ENCODE measurements at regions not wholly inside any gene's neighbourhood (a gene's known extent, or its start where the extent isn't known, plus 50 kb on each side); places are given as distances from the start of the nearest gene placed in this dataset.
A peak's percentile ranks its signal among the peaks of the same experiment; 100 is the strongest.

DNA sequence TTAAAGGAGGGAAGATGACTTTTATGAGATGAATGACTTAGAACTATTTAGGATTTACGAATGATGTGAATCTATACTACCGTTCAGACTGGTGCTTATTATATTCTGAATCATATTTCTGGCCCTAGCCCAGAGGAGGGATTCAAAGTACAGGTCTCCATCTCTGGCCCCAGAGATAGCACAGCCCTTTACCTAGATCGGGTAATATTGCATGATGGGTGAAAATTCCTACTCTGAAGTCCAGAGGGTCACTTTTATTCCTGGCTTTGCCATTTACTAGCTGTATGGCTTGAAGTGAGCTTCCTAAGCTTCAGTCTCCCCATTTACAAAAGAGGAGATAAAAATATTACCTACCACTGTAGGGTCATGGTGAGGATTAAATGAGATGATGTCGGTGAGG is 135.8 kb upstream of the OSR1 start:
- Histone ChIP-seq H3K4me3 (ENCODE audit: low read depth, low read length) (no peak overlapping the region), H3K36me3 (ENCODE audit: control insufficient read depth, insufficient read depth, low read length) (no peaks in the 10 kb centered on the region), H3K27me3 (ENCODE audit: control insufficient read depth, insufficient read depth, low read length) (no peaks in the 10 kb centered on the region), H3K4me1 (ENCODE audit: control insufficient read depth, insufficient read depth, low read length) (no peaks in the 10 kb centered on the region), H3K9me3 (ENCODE audit: control insufficient read depth, insufficient read depth, low read length) (no peaks in the 10 kb centered on the region), H3K27ac (ENCODE audit: low read depth, low read length) (no peak overlapping the region)
- WGBS (ENCODE audit: insufficient coverage): 100% methylated on average over 1 of the region's 4 CpGs
- DNase-seq (ENCODE audit: low read depth in 4 of 6, low spot score in 6 of 6): no peak

DNA sequence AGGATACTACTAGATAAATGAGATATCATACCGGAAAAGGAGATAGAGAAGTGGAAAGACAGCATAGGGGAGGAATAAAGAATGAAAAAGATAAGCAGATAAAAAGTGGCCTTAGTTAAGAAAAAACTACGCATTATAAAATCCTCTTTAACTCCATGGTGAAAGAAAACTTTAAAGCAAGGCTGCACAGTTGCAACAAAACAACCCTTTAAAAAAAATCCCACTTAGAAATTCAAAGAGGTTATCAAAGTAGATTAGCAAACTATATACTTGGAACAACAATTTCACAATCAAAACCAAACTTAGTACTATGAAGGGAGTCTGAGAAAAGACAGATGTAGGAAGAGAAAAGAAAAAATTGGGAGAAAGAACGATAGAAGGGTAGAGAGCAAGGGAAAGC is 133.4 kb upstream of the OSR1 start:
- H3K27ac ChIP-seq (ENCODE audit: low read depth, low read length): no peak overlapping the region
- no CpG with 5 or more reads among the region's 3 CpGs for WGBS (ENCODE audit: insufficient coverage)
- H3K9me3 ChIP-seq (ENCODE audit: control insufficient read depth, insufficient read depth, low read length): no peaks in the 10 kb centered on the region
- no peaks in the 10 kb centered on the region for H3K36me3 ChIP-seq (ENCODE audit: control insufficient read depth, insufficient read depth, low read length)
- DNase-seq (ENCODE audit: low read depth in 4 of 6, low spot score in 6 of 6): no peak
- H3K4me1 ChIP-seq (ENCODE audit: control insufficient read depth, insufficient read depth, low read length): no peaks in the 10 kb centered on the region
- no peaks in the 10 kb centered on the region for H3K27me3 ChIP-seq (ENCODE audit: control insufficient read depth, insufficient read depth, low read length)
- H3K4me3 ChIP-seq (ENCODE audit: low read depth, low read length): no peak overlapping the region

DNA sequence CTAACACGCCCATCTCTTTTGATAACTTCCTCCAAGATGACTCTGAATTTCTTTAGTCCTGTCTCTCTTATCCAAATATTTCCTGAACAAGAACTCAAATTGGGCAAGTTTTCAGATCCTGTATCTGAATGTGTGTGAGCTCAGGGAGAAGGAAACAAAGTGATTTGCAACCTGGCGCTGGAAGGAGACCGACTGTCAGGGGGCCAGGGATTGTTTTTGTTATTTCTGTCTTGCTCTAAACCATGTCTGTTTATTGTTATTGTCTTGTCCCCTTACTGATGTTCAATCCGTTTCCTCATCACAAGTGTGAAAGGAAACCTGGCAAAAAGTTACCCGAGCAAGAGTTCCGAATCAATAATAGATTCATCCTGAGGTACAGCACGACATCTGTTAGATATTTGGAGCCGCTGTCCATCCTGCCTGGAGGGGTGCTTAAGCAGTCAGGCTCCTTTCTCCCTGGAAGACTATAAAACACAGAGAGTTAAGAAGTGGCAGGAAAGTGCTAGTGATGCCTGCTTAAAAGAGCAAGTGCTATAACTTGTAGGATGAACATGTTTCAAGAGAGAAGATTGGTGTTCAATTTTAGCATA is 132.5 kb upstream of the OSR1 start:
- Histone ChIP-seq H3K4me1 (ENCODE audit: control insufficient read depth, insufficient read depth, low read length) (no peaks in the 10 kb centered on the region), H3K4me3 (ENCODE audit: low read depth, low read length) (no peak overlapping the region), H3K36me3 (ENCODE audit: control insufficient read depth, insufficient read depth, low read length) (no peaks in the 10 kb centered on the region), H3K27ac (ENCODE audit: low read depth, low read length) (no peak overlapping the region), H3K9me3 (ENCODE audit: control insufficient read depth, insufficient read depth, low read length) (no peaks in the 10 kb centered on the region), H3K27me3 (ENCODE audit: control insufficient read depth, insufficient read depth, low read length) (no peaks in the 10 kb centered on the region)
- peak in 1 of 6 donors; percentile 19 for DNase-seq (ENCODE audit: low read depth in 4 of 6, low spot score in 6 of 6)
- 36% methylated on average over 4 of the region's 8 CpGs for whole genome bisulfite sequencing (ENCODE audit: insufficient coverage)

DNA sequence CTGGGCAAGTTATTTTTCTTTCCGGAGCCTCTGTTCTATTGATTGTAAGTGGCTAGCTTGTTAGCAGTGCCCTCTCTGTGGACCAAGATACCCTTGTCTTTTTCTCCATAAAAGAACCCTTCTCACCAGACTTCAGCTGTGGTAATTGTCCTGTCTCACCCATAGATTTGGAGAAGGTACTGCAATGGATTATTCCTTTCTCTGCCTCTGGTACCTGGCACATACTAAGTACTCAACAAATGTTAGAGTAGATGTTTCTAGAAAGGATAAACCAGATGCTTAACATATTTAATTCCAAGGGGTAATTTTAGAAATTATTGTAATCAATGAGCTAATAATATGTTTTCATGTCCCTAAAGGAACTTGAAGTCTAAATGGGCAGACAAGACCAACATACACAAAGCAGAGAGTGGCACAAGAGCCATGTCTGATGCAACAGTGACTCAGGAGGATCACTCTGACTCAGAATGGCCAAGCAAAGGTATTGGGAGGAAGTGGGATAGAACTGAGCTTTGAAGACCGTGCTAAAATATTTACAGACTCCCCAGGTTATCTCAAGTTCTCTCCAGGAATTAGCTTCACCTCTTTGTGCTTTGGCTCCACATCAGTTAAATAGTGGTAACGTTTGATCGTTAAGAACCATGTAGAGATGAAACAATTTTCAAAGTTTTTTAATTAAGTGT is 129.7 kb upstream of the OSR1 start:
- no peaks in the 10 kb centered on the region for H3K4me1 ChIP-seq (ENCODE audit: control insufficient read depth, insufficient read depth, low read length)
- no CpG with 5 or more reads among the region's 4 CpGs for WGBS (ENCODE audit: insufficient coverage)
- H3K27ac ChIP-seq (ENCODE audit: low read depth, low read length): no peak overlapping the region
- no peak overlapping the region for H3K4me3 ChIP-seq (ENCODE audit: low read depth, low read length)
- DNase-seq (ENCODE audit: low read depth in 4 of 6, low spot score in 6 of 6): no peak
- H3K27me3 ChIP-seq (ENCODE audit: control insufficient read depth, insufficient read depth, low read length): no peaks in the 10 kb centered on the region
- no peaks in the 10 kb centered on the region for H3K36me3 ChIP-seq (ENCODE audit: control insufficient read depth, insufficient read depth, low read length)
- no peaks in the 10 kb centered on the region for H3K9me3 ChIP-seq (ENCODE audit: control insufficient read depth, insufficient read depth, low read length)

DNA sequence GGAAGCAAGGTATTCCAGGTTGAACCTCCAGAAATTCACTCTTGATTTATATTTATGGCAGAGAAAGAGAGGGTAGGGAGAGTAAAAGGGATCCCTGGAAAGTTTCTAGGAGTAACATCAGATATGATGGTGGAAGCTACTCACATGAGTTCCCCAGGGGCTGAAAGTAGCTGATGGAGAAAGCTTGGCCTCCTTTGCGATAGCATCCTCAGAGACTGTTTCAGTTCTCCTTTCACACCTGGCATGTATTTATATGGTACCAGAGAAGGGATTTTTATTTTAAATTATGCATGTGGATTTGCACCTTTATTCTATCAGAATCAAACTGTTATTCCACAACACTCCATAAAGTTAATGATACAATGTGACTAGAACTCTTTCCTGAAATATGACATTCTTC is 126.3 kb upstream of the OSR1 start:
- Histone ChIP-seq H3K27ac (ENCODE audit: low read depth, low read length) (no peak overlapping the region), H3K4me3 (ENCODE audit: low read depth, low read length) (no peak overlapping the region), H3K4me1 (ENCODE audit: control insufficient read depth, insufficient read depth, low read length) (no peaks in the 10 kb centered on the region), H3K27me3 (ENCODE audit: control insufficient read depth, insufficient read depth, low read length) (no peaks in the 10 kb centered on the region), H3K9me3 (ENCODE audit: control insufficient read depth, insufficient read depth, low read length) (no peaks in the 10 kb centered on the region), H3K36me3 (ENCODE audit: control insufficient read depth, insufficient read depth, low read length) (no peaks in the 10 kb centered on the region)
- WGBS (ENCODE audit: insufficient coverage): no CpG with 5 or more reads among the region's 1 CpG
- no peak for DNase-seq (ENCODE audit: low read depth in 4 of 6, low spot score in 6 of 6)

DNA sequence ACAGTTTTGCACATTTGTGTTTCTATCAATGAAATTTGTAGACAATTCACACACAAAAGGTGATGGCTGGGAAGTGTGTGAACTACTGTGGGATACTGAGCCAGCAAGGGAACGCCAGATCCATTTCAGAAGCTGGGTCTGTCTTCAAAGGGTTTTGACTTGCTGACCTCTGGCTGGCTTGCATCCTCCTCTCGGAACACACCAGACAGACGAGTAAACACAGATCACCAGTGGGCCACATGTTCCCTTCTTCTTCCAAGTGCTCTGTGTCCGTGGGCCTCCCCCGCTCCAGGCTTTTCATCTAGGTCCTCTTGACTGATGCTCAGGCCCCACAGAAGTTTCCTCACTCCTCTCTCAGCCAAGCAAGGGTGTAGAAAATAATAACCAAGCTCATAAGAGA is 122.2 kb upstream of the OSR1 start:
- H3K27me3 ChIP-seq (ENCODE audit: control insufficient read depth, insufficient read depth, low read length): no peaks in the 10 kb centered on the region
- H3K36me3 ChIP-seq (ENCODE audit: control insufficient read depth, insufficient read depth, low read length): no peaks in the 10 kb centered on the region
- H3K4me1 ChIP-seq (ENCODE audit: control insufficient read depth, insufficient read depth, low read length): no peaks in the 10 kb centered on the region
- H3K27ac ChIP-seq (ENCODE audit: low read depth, low read length): no peak overlapping the region
- no peaks in the 10 kb centered on the region for H3K9me3 ChIP-seq (ENCODE audit: control insufficient read depth, insufficient read depth, low read length)
- WGBS (ENCODE audit: insufficient coverage): 89% methylated on average over 5 of the region's 5 CpGs
- no peak for DNase-seq (ENCODE audit: low read depth in 4 of 6, low spot score in 6 of 6)
- no peak overlapping the region for H3K4me3 ChIP-seq (ENCODE audit: low read depth, low read length)

DNA sequence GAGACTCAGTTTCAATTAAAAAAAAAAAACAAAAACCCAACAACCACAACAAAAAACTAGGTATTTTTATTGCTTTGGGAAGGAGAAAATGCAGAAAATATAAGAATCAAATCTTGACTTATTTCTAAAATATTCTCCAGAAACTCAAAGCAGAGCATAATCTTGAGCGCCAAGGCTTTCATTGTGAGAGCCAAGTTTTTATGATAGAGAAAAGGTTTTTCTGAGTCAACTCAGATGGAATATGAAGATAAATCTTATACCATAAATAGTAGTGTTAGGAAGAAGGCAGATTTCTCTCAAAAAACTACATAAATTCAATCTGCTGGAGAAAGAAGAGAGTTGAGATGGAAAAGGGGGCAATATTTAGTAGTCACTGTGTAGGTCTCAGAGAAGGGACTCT is 121.2 kb upstream of the OSR1 start:
- Histone ChIP-seq H3K4me3 (ENCODE audit: low read depth, low read length) (no peak overlapping the region), H3K36me3 (ENCODE audit: control insufficient read depth, insufficient read depth, low read length) (no peaks in the 10 kb centered on the region), H3K9me3 (ENCODE audit: control insufficient read depth, insufficient read depth, low read length) (no peaks in the 10 kb centered on the region), H3K4me1 (ENCODE audit: control insufficient read depth, insufficient read depth, low read length) (no peaks in the 10 kb centered on the region), H3K27ac (ENCODE audit: low read depth, low read length) (no peak overlapping the region), H3K27me3 (ENCODE audit: control insufficient read depth, insufficient read depth, low read length) (no peaks in the 10 kb centered on the region)
- peak in 1 of 6 donors; percentile 46 for DNase-seq (ENCODE audit: low read depth in 4 of 6, low spot score in 6 of 6)
- WGBS (ENCODE audit: insufficient coverage): no CpG with 5 or more reads among the region's 1 CpG

DNA sequence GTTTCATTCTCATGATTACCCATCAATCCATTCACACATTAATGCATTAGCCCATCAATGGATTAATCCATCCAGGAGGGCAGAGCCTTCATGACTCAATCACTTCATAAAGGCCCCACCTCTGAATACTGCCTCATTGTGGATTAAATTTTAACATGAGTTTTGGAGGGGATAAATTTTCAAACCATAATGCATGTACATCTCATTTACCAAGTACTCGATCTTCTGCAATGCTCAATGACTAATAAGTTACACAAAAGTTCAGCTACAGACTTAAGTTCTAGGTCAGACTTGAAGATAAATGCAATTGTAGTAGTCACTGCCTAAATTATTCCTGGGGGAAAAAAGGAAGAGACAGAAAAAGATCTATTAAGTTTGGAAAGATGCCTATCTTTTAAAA is 120.0 kb upstream of the OSR1 start:
- no peaks in the 10 kb centered on the region for H3K9me3 ChIP-seq (ENCODE audit: control insufficient read depth, insufficient read depth, low read length)
- H3K4me3 ChIP-seq (ENCODE audit: low read depth, low read length): no peak overlapping the region
- H3K36me3 ChIP-seq (ENCODE audit: control insufficient read depth, insufficient read depth, low read length): no peaks in the 10 kb centered on the region
- H3K27ac ChIP-seq (ENCODE audit: low read depth, low read length): no peak overlapping the region
- no peaks in the 10 kb centered on the region for H3K4me1 ChIP-seq (ENCODE audit: control insufficient read depth, insufficient read depth, low read length)
- DNase-seq (ENCODE audit: low read depth in 4 of 6, low spot score in 6 of 6): no peak
- H3K27me3 ChIP-seq (ENCODE audit: control insufficient read depth, insufficient read depth, low read length): no peaks in the 10 kb centered on the region
- WGBS (ENCODE audit: insufficient coverage): no CpG with 5 or more reads among the region's 1 CpG

DNA sequence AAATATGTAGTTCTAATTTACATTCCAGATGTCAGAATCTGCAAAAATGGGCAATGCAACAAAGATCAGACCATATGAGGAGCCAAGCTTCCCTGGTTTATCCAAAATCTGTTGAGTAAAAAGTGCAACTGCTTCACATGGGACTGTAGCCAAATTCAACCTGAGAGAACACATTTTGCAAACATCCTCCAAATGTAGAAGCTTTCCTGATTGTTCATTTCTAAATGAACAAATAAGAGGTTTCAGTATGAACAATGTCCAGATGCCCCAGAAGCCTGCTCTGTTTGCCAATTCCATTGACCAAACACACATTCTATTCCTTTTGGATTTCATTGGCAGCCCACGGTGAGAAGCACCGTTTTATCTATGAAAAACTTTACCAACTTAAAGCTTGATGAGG is 117.9 kb upstream of the OSR1 start:
- no peak for DNase-seq (ENCODE audit: low read depth in 4 of 6, low spot score in 6 of 6)
- no CpG with 5 or more reads among the region's 2 CpGs for WGBS (ENCODE audit: insufficient coverage)
- H3K4me1 ChIP-seq (ENCODE audit: control insufficient read depth, insufficient read depth, low read length): no peaks in the 10 kb centered on the region
- no peaks in the 10 kb centered on the region for H3K27me3 ChIP-seq (ENCODE audit: control insufficient read depth, insufficient read depth, low read length)
- no peak overlapping the region for H3K27ac ChIP-seq (ENCODE audit: low read depth, low read length)
- H3K4me3 ChIP-seq (ENCODE audit: low read depth, low read length): no peak overlapping the region
- no peaks in the 10 kb centered on the region for H3K9me3 ChIP-seq (ENCODE audit: control insufficient read depth, insufficient read depth, low read length)
- no peaks in the 10 kb centered on the region for H3K36me3 ChIP-seq (ENCODE audit: control insufficient read depth, insufficient read depth, low read length)

DNA sequence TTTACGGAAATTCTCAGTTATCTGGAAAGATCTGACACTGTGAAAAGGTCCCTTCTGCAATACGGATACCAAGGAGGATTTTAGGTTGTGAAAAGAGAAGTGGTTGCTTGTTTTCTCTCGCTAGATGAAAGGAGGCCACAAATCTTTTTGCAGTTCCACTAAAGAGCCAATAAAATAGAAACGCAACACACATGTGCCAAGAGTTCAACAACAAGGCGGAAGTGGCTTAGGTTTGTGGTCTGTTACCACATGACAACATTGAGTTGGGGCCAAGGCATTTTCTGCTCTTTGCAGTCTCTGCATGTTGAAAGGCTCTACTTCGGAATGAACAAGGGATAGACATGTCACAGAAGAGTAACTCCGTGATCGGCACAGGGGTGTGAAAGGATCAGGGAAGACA is 115.7 kb upstream of the OSR1 start:
- Histone ChIP-seq H3K27me3 (ENCODE audit: control insufficient read depth, insufficient read depth, low read length) (no peaks in the 10 kb centered on the region), H3K36me3 (ENCODE audit: control insufficient read depth, insufficient read depth, low read length) (no peaks in the 10 kb centered on the region), H3K9me3 (ENCODE audit: control insufficient read depth, insufficient read depth, low read length) (no peaks in the 10 kb centered on the region), H3K27ac (ENCODE audit: low read depth, low read length) (no peak overlapping the region), H3K4me1 (ENCODE audit: control insufficient read depth, insufficient read depth, low read length) (no peaks in the 10 kb centered on the region), H3K4me3 (ENCODE audit: low read depth, low read length) (no peak overlapping the region)
- DNase-seq (ENCODE audit: low read depth in 4 of 6, low spot score in 6 of 6): peak in 5 of 6 donors; percentile 13 to 35 (median 25)
- 50% methylated on average over 5 of the region's 8 CpGs for WGBS (ENCODE audit: insufficient coverage)

Measured in spinal cord (tissue), 9 donors.